Embryonic facial prominence (tissue), 1 donor: ENCODE measurements at regions not wholly inside any gene's neighbourhood (a gene's known extent, or its start where the extent isn't known, plus 50 kb on each side); places are given as distances from the start of the nearest gene placed in this dataset.
"Not testable (repeated sequence)": the region's sequence is repeated elsewhere in the genome, so short reads cannot be mapped to it uniquely, and the experiment has no call there.

Experiments
- DNase-seq: peaks from one replicate; pipeline ENCODE4 v3.0.0-alpha.2; 2016; ENCODE audit errors: extremely low spot score

GRCh38 chr9:7479300-7479699 is 320.3 kb downstream of the DMAC1 start:
- no peak for DNase-seq

DNA sequence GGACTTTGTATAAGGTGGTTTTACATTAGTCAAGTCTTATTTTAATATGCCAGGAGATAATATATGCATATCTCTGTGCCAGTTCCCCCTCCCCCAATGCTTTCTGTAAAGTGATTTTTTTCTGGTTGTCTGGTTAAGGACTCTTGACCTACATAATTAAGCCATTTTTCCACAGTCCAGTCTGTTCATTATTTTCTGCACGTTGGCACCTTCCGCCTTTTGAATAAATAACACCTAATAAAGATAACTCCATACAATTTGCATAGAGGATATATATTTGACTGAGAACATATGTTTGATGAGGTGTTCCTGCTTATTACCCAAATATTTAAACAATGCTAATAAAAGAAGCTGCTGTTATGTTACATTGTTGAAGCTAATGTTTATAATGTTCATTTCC is 320.9 kb downstream of the DMAC1 start:
- no peak for DNase-seq

GRCh38 chr9:7467186-7467585 is 332.4 kb downstream of the DMAC1 start:
- no peak for DNase-seq

GRCh38 chr9:7461791-7462190 is 337.8 kb downstream of the DMAC1 start:
- no peak for DNase-seq

DNA sequence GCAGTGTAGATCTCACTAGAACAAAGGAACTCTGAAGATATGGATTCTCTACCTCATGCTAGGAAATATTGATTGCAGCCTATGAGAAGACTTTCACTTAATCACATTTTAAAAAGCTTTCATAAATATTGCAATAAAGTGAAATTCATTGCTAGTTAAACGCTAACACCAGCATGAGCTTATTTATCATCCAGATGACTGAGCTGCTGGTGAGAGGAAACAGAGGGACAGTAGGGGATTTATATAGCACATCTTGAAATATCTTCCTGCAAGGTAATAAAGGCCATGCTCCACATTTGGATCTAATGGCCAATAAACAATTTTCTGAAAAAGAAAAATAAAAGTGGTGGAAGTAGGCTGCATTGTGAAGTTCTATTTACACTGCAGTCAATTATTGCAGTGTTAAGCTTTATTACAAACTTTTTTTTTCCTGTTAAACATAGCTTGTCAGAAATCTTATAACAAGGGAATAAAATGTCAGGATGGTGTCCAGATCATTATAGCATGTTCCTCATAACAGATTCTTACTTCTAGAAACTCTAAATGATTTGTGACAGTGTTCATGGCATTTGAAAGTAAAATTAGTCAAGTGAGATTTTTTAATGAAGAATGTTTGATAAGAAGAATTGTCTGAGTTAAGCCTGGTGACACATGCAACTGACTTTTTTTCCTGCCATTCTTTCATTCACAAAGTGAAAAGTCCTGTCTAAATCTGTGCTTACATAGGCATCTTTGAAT is 342.6 kb downstream of the DMAC1 start:
- no peak for DNase-seq

DNA sequence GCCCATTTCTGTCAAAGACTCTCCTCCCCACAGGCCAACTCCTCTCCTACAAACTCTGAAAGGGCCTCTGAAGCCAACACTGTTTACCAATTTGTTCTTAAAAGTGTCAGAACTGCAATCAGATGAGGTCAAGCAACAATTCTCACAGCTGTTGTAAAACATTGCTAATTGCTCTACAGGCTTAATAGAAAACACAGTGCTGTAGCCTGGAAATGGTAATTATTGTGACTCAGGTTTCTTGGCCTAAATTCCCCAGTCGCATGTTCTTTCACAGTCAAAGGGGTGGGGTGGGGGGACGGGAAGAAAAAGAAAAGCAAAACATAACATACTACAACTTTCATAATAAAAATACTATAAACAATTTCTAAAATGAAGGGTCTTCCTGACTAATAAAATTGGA is 343.2 kb downstream of the DMAC1 start:
- no peak for DNase-seq

DNA sequence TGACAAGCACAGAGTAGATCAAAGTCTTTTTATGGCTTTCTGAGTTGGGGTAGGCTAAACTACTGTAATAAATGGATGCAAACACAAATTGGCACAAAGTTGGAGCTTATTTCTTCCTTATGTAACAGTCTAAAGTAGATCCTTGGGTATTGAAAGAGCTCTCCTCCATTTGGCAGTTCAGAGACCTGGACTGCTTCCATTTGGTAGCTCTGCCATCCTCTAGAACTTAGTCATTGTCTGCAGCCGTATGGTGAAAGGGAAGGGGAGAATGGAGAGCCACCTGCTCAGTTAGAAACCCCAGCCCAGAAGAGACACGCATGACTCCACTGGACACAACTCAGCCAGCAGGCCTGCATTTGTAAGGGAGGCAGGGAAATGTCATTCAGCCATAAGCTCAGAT is 345.0 kb downstream of the DMAC1 start:
- DNase-seq, result no peak

DNA sequence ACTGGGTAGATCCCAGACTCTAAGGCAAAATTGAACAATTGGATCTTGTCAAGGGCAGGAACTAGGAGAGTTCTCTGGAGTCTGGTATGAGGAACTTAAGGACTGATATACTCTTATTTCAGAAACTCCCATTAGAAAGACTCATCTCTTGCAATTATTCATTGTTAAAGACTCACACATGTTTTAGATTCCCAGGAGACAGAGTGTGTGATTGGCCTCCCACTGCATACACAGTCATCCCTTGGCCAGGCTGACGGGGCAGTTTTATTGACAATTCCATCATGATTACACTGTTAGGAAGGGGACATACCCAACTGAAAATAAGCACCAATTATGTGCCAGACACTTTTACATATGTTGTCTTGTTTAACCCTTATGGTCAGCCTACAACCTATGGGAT is 347.2 kb downstream of the DMAC1 start:
- no peak for DNase-seq

DNA sequence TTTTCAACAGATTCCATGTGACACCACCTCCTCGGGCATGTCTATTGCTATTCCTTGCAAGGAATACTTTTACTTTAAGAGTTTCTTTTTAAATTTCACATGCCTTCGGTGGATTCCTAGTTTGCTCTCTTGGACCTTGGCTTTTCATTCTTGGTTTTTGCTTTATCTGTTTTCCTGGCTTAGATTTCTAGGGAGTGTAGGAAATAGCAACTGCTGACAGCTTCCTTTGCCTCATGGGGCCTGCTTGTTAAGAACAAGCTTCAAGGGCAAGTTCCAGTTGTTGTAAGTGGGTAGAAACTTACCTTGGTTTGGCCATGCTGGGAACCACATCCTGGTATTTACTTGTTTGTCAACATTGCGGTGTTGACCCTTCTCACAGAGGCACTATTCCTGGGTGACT is 348.5 kb downstream of the DMAC1 start:
- no peak for DNase-seq

DNA sequence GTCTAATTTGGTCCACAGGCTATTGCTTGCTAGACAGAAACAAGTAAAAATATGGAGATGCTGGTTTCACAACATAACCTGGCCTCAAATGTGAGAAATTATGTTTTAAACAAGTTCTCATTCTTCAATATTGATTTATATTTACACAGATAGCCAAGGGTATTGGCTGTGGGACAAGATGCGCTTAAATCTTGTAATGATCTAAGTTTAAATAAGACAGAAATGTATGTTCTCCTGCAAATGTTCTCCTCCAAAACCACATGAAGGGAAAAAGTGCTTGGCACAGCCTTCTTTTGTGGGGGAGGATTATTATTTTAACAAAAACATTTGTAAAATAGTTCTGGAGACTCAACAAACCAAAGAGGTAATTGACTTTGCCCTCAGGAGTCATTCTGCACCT is 356.0 kb downstream of the DMAC1 start:
- DNase-seq, result no peak

DNA sequence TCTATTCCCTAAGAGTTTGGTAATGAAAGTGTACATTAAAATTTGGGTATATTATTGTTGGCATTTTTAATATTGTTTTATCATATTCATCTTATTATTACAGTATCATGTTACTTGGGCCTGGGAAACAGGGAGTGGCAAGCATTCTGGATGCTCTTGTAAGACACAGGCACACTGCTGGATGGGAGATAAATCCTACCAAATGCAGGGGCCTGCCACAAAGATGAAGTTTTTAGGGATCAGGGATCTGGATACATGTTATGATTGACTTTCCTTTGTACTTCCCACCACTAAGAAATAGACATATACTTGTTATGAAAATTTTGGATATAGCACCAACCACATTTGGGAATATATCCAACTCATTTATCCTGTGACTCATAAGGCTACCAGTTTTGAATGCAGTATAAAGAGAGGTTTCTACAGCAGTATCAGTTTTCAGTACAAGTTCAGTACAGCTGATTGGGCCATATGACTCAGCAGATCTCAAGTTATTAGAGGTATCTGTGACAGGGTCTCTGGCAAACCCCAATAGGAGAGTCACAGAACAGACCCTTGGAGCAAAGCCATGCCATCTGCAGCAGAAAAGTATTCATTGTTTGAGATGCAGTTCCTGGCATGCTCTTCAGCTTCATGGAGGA is 360.1 kb downstream of the DMAC1 start:
- no peak for DNase-seq

DNA sequence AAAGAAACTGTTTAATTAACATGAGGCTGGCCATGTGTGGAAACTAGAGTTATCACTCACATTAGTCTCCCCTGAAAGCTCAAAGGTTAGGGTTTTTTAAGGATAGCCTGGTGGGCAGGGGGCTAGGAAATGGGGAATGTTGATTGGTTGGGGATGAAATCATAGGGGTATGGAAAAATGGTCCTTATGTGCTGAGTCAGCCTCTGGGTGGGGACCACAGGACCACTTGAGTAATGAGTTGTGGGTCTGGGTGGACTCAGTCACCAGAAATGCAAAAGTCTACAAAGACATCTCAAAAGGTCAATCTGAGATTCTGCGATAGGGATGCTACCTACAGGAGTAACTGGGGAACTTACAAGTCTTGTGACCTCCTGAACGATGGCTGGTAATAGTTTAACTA is 362.8 kb downstream of the DMAC1 start:
- no peak for DNase-seq

DNA sequence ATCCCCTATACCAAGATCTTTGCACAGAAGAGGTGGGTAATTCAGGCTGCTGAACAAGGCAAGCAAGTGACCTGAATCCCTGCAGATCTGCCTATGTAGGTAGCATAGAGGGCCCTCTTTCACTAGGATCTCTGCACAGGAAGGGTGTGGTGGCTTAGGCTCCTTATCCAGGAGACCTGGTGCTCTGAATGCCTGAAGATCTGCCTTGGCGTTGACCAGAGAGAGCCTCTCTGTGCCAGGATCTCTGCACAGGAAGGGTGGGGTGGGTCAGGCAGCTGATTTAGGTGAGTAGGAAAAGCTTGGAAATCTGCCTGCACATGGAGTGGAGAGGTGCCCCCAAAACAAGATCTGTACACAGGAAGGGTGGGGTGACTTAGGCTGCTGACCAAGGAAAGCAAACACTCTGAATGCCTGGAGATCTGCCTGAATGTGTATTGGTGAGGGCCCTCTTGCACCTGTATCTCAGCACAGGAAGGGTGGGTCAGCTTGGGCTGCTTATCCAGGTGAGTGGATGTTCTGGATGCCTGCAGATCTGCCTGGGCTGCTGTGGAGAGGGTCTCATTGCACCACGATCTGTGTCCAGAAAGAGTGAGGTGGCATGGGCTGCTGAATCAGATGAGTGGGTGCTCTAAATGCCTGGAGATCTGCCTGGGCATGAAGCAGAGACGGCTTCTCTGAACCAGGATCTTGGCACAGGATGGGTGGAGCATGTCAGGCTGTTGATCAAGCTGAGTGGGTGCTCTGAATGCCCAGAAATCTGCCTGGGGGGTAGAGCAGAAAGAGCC is 365.9 kb downstream of the DMAC1 start:
- no peak for DNase-seq

- DNase-seq, result no peak
Observed at GRCh38 chr9:7432989-7433388, 366.6 kb downstream of the DMAC1 start.

- DNase-seq, result not testable (repeated sequence)
Observed at GRCh38 chr9:7417397-7417796, 382.2 kb downstream of the DMAC1 start.

GRCh38 chr9:7415836-7416235 is 383.7 kb downstream of the DMAC1 start:
- no peak for DNase-seq

DNA sequence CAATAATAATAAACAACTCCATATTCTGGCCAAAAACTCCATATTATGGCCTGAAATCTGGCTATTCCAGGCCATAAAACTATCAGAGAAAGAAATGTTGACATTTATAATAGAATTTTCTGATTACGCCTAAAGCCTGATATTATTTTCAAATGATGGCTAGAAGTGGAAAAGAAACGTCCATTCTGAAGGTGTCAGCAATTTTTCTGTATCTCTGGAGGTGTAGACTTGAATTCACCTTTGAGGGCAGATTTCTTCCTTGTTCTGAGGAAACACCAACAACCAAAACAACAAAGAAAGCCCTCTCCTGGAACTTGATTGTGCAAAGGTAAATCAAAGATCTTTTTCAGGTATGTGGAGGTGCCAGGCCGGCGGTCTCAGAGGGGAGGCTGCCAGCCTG is 390.7 kb downstream of the DMAC1 start:
- DNase-seq, result no peak

GRCh38 chr9:7407246-7407645 is 392.3 kb downstream of the DMAC1 start:
- DNase-seq, result no peak

GRCh38 chr9:7405924-7406604 is 393.5 kb downstream of the DMAC1 start:
- no peak for DNase-seq

GRCh38 chr9:7403839-7404487 is 395.6 kb downstream of the DMAC1 start:
- no peak for DNase-seq

DNA sequence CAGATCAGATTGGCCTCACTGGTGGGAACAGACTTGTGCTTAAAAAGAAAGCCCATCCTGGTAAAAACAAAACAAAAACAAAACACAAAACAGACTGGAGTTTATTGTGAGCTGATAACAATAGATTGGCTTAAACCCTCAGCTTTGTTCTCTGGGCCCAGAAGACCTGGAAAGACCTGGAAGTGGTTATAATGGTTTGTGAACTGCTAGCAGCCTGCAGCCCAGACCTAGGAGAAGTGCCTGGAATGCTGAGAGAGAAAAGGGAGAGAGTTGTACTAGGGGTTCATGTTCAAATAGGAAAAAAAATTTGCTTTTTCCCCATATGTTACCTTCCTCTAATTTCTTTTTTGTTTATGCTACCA is 396.6 kb downstream of the DMAC1 start:
- DNase-seq, result no peak
